ENCODE measurements at regions not wholly inside any gene's neighbourhood (a gene's known extent, or its start where the extent isn't known, plus 50 kb on each side); places are given as distances from the start of the nearest gene placed in this dataset.
"Not testable (repeated sequence)": the region's sequence is repeated elsewhere in the genome, so short reads cannot be mapped to it uniquely, and the experiment has no call there.

DNA sequence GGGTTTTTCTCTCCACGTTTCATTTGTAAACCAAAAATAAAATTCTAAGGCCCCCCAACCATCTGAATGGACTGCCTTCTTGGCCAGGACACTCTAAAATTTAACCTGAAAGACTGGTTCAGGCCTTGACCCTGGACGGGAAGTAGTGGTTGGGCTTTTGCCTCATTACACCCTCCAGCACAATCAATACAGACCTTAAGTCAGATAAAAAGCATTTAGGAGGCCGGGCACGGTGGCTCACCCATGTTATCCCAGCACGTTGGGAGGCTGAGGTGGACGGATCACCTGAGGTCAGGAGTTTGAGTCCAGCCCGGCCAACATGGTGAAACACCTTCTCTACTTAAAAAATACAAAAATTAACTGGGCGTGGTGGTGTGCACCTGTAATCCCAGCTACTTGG, 91.6 kb upstream of the PPP1R26 start:
- no peak for DNase-seq
- Histone ChIP-seq H3K4me3 (no peak overlapping the region), H3K36me3 (no peaks in the 10 kb centered on the region), H3K9me3 (no peaks in the 10 kb centered on the region), H3K27me3 (no peaks in the 10 kb centered on the region)

- no peaks in the 10 kb centered on the region for H3K36me3 ChIP-seq
- no peaks in the 10 kb centered on the region for H3K27me3 ChIP-seq
- H3K4me3 ChIP-seq, result no peak overlapping the region
- no peak for DNase-seq
- H3K9me3 ChIP-seq, result no peaks in the 10 kb centered on the region
Measured at GRCh38 chr9:135388530-135388929, 91.1 kb upstream of the PPP1R26 start.

- H3K9me3 ChIP-seq, result no peaks in the 10 kb centered on the region
Measured at GRCh38 chr9:135391759-135392158, 87.8 kb upstream of the PPP1R26 start.

GRCh38 chr9:135392511-135392910, 87.1 kb upstream of the PPP1R26 start:
- Histone ChIP-seq H3K36me3 (no peaks in the 10 kb centered on the region), H3K27me3 (no peaks in the 10 kb centered on the region), H3K4me3 (no peak overlapping the region), H3K9me3 (no peaks in the 10 kb centered on the region)
- peak; percentile 10 for DNase-seq

More at GRCh38 chr9:135391759-135392158, 87.8 kb upstream of the PPP1R26 start:
- no peak overlapping the region for H3K4me3 ChIP-seq
- no peak for DNase-seq
- H3K36me3 ChIP-seq, result no peaks in the 10 kb centered on the region
- H3K27me3 ChIP-seq, result no peaks in the 10 kb centered on the region

GRCh38 chr9:135394131-135394530, 85.5 kb upstream of the PPP1R26 start:
- no peaks in the 10 kb centered on the region for H3K9me3 ChIP-seq
- no peaks in the 10 kb centered on the region for H3K36me3 ChIP-seq
- no peak overlapping the region for H3K4me3 ChIP-seq
- no peaks in the 10 kb centered on the region for H3K27me3 ChIP-seq
- DNase-seq, result no peak

DNA sequence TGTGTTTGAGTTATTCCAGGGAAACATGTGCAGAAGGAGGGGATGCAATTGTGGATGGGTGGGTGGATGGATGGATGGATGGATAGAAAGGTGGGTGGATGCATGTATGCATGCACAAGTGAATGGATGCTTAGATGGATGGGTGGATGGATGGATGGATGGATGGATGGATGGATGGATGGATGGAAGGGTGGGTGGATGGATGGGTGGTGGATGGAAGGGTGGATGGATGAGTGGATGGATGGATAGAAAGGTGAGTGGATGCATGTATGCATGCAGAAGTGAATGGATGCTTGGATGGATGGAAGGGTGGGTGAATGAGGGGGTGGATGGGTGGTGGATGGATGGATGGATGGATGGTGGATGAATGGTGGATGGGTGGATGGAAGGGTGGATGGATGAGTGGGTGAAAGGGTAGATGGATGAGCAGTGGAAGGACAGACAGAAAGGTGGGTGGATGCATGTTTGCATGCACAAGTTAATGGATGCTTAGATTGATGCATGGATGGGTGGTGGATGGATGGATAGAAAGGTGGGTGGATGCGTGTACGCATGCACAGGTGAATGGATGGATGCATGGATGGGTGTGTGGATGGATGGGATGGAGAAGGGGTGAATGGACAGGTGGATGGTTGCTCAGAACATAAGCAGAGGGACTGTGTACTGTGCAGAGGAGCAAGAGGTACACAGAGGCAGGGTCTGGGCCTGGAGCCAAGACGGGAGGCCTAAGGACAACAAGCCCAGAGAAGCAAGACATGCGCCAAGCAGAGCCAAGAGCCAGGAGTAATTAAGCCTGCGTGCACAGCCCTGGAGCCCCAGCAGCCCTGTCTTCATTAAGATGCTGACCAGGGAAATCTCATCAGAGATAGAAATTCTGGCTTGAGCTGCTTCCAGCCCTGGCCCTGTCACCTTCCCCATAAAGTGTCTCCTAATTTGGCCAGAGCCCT, 84.6 kb upstream of the PPP1R26 start:
- Histone ChIP-seq H3K4me3 (no peak overlapping the region), H3K27me3 (no peaks in the 10 kb centered on the region), H3K9me3 (no peaks in the 10 kb centered on the region), H3K36me3 (no peaks in the 10 kb centered on the region)
- DNase-seq, result no peak

GRCh38 chr9:135397142-135397541, 82.4 kb upstream of the PPP1R26 start:
- Histone ChIP-seq H3K4me3 (no peak overlapping the region), H3K9me3 (no peaks in the 10 kb centered on the region), H3K36me3 (no peaks in the 10 kb centered on the region), H3K27me3 (no peaks in the 10 kb centered on the region)
- no peak for DNase-seq

DNA sequence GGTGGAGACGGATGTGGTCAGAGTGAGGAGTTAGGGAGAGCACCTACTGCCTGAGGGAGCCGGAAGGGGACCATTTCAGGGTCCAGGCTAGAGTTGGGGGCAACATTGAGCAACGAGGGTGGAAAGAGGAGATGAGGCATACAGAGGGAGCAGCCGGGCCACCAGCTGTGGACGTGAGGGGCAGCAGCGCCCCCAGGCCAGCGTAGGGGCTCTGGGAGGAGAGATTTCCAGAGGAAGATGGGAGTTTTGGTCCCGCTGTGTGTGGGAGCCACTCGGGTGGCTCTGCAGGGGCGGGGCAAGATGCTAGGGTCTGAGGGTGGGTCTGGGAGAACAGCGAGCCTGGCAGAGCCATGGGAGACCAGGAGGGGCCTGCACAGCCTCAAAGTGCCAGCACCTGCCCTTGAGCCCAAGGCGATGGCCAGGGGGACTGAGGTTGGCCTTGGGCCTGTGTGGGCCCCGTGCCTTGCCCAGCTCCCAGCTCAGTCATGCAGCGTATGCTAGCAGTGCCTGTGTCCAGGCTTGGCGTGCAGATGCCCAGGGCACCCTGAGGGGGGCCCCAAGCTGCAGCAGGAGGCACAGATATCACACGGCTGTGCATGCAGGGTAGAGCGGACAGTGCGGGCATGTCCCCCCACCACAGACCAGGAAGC, 80.5 kb upstream of the PPP1R26 start:
- no peak overlapping the region for H3K4me3 ChIP-seq
- no peaks in the 10 kb centered on the region for H3K36me3 ChIP-seq
- no peaks in the 10 kb centered on the region for H3K9me3 ChIP-seq
- H3K27me3 ChIP-seq, result no peaks in the 10 kb centered on the region
- DNase-seq, result no peak

- H3K9me3 ChIP-seq, result no peaks in the 10 kb centered on the region
- no peaks in the 10 kb centered on the region for H3K36me3 ChIP-seq
Measured at GRCh38 chr9:135400496-135400895, 79.1 kb upstream of the PPP1R26 start.

GRCh38 chr9:135401218-135401617, 78.4 kb upstream of the PPP1R26 start:
- H3K4me3 ChIP-seq, result no peak overlapping the region
- DNase-seq, result no peak
- no peaks in the 10 kb centered on the region for H3K9me3 ChIP-seq
- H3K27me3 ChIP-seq, result no peaks in the 10 kb centered on the region
- no peaks in the 10 kb centered on the region for H3K36me3 ChIP-seq

More at GRCh38 chr9:135400496-135400895, 79.1 kb upstream of the PPP1R26 start:
- no peaks in the 10 kb centered on the region for H3K27me3 ChIP-seq
- no peak overlapping the region for H3K4me3 ChIP-seq
- no peak for DNase-seq

GRCh38 chr9:135402048-135402738, 77.4 kb upstream of the PPP1R26 start:
- no peaks in the 10 kb centered on the region for H3K27me3 ChIP-seq
- no peak overlapping the region for H3K4me3 ChIP-seq
- no peaks in the 10 kb centered on the region for H3K9me3 ChIP-seq
- no peaks in the 10 kb centered on the region for H3K36me3 ChIP-seq
- DNase-seq, result no peak

DNA sequence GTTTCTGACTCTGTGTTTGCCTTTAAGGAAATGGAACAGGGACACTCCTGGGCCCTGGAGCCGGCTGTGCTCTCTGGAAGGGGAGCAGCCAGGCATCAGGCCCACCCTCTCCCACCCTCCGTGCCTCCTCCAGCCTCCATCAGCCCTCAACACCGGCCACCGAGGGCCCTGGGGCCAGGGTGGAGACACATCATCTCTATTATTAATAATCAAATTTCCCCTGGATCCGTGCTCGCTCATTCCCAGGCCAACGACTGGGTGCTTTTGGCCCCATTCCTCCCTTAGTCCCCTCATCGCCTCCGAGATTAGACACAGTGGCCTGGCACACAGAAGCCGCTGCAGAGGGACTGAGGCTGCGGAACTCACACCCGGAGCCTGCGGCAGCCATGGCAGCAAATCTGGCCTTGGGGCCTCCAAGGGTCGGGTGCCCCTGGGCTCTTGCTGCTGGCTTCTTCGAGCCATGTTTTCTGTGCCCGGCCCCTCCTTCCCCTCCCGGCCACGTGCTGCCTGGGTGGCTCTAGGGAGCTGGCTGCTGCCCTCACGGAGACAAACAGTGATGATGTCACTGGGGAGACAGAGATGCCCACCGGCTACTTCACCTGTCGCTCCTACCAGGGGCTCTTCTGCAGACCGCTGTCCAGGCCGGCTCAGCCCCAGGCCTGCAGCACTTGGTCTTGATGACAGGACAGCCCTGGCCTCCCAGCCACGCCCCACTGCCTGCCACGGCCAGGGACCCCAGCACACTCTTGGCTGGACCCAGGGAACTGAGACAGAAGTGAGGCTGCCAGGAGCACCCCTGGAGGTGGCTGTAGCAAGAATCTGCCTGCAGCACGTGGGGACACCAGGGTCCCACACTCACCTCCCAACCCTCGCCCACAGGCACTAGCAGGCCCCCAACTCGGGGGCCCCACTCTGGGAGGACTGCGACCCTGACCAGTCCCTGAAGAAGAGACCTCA, 76.6 kb upstream of the PPP1R26 start:
- Histone ChIP-seq H3K27me3 (no peaks in the 10 kb centered on the region), H3K9me3 (no peaks in the 10 kb centered on the region), H3K4me3 (no peak overlapping the region), H3K36me3 (no peaks in the 10 kb centered on the region)
- DNase-seq, result no peak

- Histone ChIP-seq H3K36me3 (no peaks in the 10 kb centered on the region), H3K27me3 (no peaks in the 10 kb centered on the region), H3K4me3 (no peak overlapping the region), H3K9me3 (no peaks in the 10 kb centered on the region)
- no peak for DNase-seq
Measured at GRCh38 chr9:135403733-135404450, 75.7 kb upstream of the PPP1R26 start.

GRCh38 chr9:135404451-135405144, 75.0 kb upstream of the PPP1R26 start:
- Histone ChIP-seq H3K36me3 (no peaks in the 10 kb centered on the region), H3K4me3 (no peak overlapping the region), H3K27me3 (no peaks in the 10 kb centered on the region), H3K9me3 (no peaks in the 10 kb centered on the region)
- DNase-seq, result no peak

- DNase-seq, H3K27me3 ChIP-seq, H3K9me3 ChIP-seq, H3K36me3 ChIP-seq, H3K4me3 ChIP-seq: not testable (repeated sequence)
Measured at GRCh38 chr9:135405145-135405464, 74.5 kb upstream of the PPP1R26 start.
